ENCODE measurements at regions not wholly inside any gene's neighbourhood (a gene's known extent, or its start where the extent isn't known, plus 50 kb on each side); places are given as distances from the start of the nearest gene placed in this dataset.

DNA sequence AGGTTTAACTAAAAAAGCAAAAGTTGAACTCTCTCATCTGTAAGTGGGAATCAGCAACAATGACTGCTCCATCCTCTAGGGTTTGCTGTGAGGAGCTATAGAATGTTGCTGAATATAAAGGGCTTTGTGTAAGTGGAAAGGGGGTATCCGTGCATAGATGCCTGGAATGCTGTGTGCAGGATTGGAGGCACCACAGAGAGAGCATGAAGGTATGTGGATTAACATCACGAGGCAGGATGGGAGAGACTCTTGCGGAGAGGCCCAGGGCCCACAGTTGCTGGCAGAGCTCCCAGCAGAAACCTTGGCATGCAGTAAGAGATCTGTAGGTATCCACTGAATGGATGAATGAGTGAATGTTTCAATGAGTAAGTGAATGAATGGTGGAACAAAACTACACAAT, 298.7 kb upstream of the DDI1 start:
- no peak for TF ChIP-seq CTCF (IDR thresholded peaks at IDR 0.05)
- no peak for TF ChIP-seq POLR2A (IDR thresholded peaks at IDR 0.05)

All from lower leg skin (tissue), 3 donors.